Fibroblast of peridontal ligament (primary cell): ENCODE measurements at regions not wholly inside any gene's neighbourhood (a gene's known extent, or its start where the extent isn't known, plus 50 kb on each side); places are given as distances from the start of the nearest gene placed in this dataset.
"Not testable (repeated sequence)": the region's sequence is repeated elsewhere in the genome, so short reads cannot be mapped to it uniquely, and the experiment has no call there.

ENCODE experiments used
- DNase-seq: peaks from one replicate; pipeline ENCODE4 v3.0.0-alpha.2; 2010; ENCODE audit errors: extremely low read depth

DNA sequence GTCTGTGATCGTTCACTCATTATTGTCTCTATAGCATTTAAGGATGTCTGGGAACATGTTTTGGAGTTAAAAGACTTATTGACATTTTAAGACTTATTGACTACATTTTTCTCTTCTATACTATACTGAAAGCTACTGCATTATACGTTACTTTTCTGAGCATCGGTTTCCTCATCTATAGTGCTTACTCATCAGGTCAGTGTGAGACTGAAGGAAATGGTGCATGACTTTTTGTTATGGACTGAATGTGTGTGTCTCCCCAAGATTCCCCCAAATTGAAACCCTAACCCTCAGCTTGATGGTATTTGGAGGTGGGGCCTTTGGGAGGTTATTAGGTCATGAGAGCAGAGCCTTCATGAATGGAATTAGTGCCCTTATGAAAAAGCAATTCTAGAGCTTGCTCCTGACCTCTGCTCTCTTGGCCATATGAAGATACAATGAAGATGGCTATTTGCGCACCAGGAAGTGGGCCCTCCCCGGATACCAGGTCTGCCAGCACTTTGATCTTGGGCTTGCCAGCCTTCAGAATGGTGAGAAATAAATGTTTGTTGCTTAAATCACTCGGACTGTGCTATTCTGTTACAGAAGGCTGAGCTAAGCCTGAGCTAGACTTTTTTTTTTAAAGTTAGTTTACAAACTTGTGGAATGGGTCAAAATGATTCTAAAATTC is 243.7 kb upstream of the RREB1 start:
- DNase-seq = no peak

DNA sequence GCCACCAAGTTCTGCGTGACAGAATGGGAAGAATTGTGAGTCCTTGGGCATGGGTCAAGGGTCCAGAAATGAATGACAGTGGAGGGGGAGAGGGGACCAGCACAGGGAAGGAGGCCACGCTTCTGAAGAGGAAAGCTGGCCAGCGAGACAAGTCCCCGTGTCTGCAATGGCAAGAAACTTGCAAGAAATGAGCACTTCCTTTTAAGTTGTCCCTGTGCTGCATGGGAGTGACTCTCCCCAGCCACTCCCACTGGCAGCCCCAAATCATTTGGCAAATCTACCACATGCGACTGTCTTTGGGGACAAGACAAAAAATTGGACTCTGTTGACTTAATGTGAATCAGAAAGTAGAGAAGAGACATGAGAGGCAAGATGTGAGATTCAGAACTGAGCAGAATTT is 242.2 kb upstream of the RREB1 start:
- DNase-seq = no peak

DNA sequence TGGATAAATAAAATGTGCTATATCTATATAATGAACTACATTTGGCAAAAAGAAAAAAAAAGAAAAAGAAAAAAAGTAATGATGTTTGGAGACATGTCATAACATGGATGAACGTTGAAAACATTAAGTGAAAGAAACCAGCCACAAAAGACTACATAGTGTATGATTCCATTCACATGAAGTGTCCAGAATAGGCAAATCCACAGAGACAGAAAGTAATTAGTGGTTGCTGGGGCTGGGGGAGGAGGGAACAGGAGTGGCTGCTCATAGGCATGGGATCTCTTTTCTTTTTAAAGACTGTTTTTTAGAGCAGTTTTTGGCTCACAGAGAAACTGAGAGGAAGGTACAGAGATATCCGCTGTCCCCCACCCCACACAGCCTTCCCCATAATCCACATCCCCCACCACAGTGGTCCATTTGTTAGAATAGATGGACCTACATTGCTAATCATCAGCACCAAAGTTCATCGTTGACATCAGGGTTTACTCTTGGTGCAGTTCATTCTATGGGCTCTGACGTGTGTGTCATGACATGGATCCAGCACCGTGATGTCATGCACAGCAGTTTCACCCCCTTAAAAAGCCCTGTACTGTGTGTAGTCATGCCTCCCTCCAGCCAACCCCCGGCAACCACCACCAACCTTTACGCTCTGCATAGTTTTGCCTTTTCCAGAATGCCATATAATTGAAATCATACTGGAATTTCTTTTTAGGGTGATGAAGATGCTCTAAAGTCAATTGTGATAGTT is 240.9 kb upstream of the RREB1 start:
- DNase-seq = no peak

DNA sequence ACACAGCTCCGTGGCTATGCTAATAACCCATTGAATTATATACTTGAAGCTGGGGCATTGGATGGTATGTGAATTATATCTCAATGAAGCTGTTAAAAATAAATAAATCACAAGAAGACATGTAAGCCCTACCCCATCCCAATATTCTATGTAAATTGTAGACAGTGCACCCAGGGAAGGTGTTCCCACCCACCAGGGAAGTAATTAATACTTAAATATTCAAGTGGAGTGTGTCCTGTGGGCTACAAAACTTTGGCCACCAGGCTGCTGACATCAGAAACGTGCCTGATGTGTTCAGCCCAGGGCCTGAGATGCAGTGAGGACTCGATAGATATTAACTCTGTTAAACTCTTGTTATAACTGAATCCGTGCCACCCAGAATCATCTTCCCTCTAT is 240.4 kb upstream of the RREB1 start:
- no peak for DNase-seq

DNA sequence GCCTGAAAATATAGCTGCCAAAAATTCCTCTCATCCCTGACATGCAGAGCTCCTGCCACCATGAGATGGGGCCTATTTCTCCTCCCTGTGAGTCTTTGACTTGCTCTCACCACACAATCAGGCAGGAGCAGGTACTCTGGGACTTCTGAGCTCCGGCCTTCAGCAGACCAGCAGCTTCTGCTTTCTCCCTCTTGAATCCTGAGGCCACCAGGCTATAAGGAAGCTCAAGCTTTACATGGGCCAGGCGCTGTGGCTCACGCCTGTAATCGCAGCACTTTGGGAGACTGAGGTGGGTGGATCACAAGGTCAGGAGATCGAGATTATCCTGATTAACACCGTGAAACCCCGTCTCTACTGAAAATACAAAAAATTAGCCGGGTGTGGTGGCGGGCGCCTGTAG is 238.7 kb upstream of the RREB1 start:
- no peak for DNase-seq

DNA sequence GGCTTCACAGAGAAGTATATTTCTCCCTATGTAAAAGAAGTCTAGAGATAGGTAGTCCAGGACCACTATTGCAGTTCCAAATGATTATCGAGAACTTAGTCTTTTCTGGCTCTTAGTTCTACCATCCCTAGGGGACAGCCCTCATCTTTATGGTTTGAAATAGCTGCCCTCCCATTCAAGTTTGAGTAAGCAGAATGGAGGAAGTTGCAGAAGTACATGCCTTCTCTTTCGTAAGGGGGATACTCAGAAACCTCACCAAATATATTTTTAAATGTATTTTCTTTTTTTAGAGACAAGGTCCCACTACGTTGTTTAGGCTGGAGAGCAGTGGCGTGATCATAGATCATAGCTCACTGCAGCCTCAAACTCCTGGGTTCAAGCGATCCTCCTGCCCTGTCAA is 236.8 kb upstream of the RREB1 start:
- no peak for DNase-seq

DNA sequence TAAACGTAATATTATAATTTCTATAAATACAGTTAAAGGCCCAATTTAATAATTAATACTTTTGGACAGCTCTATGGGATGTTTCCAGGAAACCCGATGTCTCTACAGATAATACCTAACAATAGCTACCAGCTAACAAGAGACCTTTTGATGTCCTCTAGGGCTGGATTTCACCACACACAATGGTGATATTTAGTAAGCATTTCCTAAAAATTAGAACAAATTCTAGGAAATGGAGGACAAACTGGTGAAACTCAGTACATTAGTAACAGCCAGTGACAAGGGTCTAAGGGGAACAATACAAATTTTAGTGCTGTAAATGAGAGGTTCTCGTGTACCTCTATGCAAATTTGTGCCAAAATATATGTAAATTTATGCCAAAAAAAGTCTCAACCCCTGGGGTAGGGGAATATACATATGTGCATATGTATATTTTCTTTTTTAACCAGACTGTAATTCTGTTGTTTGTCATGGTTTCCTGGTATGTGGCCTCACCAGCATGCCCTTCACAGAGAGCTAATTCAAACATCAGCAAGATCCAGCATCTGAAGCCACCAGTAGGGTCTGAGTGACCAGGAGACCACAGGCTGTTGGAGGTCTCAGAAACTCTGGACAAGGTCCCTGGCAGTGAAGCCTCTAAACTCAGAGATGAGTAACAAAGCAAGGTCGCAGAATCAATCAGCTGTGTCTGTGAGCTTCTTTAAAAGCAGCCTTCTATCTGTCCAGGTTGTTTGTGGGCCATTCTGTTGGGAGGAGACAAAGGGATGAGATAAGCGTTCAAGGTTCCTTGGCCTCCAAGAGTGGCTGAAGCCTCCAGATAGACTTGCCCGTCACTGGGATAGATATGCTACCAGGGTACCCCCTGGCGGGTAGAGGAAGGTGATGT is 235.1 kb upstream of the RREB1 start:
- no peak for DNase-seq

DNA sequence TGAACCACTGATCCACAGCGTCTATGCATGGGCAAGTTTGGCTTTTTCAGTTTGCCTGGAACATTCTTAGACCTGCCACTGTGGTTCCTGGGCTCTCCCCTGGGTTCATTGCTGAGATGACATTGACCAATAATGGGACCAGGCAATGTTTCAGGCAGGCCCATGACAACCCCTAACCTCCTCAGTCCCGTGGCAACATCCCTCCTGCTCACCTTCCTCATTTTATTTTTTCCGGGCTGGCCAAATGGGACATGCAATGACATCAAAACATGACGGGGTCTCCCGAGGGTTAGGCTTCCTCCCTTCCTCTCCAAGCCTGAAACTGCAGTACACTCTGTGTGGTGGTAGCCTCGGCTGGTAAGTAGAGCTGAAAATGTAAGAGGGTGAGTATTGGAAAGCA is 234.0 kb upstream of the RREB1 start:
- no peak for DNase-seq

DNA sequence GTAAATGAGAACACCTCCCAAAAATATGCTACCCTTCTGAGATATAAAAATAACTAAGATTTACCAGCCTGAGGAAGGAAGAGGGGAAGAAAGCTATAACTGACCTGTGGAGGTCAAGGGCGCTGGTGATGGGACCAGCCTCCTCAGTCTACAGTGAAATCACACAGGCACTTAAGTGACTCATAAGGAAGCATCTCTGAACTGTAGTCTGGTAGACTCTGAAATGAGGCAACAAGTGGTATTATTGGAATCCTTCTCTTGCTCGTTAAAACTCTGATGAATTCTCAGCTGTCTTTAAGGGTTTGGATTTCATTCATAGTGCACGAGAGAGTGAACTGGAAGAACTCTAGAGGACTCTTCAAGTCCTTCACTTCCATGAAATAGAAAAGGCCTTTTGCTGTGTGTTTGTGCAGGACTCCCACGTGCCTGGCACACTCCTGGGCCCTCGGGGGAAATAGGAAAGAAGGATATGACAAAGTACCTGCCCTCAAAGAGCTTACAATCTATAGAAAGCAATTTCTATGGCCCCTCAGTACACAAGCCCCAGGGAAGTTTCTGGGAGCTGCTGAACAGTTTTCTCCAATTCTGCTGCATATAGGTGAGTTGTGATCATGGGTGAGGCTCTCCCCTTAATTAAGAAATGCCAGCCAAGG is 231.8 kb upstream of the RREB1 start:
- peak; percentile 18 for DNase-seq

DNA sequence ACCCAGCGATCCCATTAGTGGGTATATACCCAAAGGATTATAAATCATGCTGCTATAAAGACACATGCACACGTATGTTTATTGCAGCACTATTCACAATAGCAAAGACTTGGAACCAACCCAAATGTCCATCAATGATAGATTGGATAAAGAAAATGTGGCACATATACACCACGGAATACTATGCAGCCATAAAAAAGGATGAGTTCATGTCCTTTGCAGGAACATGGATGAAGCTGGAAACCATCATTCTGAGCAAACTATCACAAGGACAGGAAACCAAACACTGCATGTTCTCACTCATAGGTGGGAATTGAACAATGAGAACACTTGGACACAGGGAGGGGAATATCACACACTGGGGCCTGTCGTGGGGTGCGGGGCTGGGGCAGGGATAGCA is 230.0 kb upstream of the RREB1 start:
- DNase-seq = not testable (repeated sequence)

DNA sequence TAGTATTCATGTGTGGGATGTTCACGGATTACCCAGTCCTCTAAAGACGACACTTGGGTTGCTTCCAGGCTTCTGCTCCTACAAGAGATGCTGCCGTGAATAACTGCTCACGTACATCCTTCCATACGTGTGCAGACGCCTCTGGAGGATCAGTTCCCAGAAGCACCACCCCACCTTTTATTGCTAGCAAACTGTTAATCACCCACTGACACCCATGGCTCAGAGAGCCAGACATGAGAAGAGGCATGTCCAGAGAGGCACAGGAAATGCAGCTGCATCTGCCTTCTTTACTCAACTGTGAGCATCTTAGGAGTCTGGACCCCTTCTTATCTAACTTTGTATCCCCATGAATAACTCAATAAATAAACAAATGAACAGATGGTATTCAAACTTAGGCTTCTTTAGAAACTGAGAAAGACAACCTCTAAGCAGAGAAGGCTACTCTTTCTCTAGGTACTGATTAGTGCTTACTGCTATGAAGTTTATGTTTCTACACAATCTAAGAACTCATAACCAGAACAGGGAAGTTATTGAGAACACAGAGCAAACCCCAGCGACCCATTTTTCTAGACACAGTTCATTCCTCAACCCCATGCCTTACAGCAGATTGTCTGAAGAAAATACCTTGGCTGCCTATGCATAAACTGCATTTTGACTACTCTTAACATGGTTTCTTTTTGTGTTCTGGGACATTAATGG is 228.7 kb upstream of the RREB1 start:
- DNase-seq = no peak

DNA sequence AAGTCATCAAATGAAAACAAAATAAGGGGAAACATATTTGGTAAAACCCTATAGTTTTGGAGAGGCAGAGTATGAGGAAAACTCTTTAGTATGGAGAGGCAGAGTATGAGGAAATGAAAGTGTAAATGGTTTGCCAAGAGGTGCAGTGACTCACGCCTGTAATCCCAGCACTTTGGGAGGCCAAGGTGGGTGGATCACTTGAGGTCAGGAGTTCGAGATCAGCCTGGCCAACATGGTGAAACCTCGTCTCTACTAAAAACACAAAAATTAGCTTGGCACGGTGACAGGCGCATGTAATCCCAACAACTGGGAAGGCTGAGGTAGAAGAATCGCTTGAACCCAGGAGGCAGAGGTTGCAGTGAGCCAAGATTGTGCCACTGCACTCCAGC is 228.2 kb upstream of the RREB1 start:
- not testable (repeated sequence) for DNase-seq

DNA sequence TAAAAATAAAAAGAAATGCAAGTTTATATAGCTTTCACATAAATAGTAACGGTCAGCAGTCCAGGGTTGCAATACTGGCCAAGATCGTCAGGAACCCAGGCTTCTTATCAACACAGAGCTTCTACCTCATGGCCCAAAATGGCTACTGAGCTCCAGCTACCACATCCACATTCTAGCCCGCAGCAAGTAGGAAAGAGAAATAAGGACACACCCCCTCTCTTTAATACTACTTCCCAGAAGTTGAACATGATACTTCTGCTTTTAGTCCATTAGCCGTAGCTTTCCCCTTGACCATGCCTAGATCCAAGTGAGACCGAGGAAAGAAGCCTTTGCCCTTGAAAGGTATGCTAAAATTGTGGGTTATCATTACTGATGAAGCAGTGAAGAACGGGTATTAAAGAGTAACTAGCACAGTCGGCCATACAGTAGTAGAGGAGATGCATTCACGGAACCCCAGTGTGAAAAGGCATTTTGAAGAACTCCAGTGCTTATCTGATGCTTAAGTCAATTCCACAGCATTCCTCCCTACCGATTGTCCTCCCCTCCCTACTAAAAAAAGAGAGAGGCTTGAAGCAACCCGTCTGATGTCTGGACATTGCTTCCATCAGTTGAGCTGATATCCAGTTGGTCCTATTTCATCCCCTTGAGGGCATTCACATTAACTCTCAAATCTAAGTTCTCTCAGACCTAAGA is 226.9 kb upstream of the RREB1 start:
- no peak for DNase-seq

DNA sequence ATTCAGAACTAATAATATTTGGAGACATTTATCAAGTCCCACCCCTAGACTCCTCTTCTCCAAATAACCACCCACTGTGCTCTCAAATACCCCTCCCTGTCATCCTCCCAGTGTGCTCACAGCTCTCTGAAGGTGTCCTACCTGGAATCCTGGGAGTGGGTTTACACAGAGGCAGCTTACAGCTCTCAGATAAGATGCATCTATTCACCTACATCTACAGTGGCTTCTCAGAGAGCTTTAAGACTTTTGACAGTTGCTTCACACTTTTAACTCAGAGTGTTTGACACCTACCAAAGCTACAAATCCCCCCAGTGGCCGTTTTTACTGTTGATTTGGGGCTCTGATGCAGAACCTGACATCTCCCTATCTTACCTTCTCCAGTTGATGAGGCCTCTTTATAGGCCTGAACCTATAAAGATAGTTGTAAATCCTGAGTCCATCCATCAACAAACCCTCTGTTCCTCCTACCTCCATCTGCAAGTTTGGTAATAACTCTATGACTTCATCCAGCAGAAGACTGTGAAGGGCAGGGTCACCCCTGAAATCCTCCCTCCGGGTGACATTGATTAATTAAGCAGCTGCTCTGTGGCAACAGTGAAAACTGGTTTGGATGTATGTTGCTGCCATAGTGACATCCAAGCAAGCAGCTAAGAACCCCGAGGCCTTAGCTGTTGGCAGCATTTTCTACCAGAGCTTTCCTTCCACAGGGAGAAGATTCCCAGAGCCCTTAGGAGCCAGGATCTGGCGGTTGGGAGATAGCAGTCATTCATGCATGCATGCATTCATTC is 226.1 kb upstream of the RREB1 start:
- DNase-seq = no peak

DNA sequence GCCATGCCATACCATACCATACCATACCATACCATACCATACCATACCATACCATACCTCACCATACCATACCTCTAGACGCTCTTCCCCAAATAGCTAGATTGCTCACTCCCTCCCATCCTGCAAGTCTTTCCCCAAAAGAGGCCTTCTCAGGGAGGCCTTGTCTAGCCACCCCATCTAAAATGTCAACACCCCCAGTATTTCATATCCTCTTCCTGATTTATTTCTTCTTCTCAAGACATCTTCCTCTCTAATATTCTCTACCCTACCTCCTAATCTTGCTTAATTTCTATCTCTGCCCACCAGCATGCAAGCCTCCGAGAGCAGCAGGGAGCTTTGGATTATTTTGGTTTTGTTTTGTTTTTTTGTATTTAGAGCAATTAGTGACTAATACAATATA is 225.2 kb upstream of the RREB1 start:
- no peak for DNase-seq

DNA sequence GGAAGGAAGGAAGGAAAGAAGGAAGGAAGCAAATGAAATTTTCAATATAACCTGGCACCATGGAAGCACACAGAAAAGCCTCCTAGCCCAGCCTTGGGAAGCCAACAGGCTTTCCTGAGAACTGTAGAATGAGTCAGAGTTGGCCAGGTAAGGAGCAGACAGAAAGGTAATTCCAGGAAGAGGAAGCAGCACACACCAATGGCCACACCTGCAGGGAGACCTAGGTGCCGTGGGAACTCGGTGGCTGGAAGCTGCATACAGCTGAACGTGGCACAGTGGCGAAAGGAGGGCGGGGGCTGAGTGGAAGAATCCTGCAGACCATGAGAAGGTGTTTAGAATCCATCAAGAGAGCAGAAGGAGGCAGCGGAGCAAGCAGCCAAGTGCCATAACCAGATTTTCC is 224.8 kb upstream of the RREB1 start:
- no peak for DNase-seq

DNA sequence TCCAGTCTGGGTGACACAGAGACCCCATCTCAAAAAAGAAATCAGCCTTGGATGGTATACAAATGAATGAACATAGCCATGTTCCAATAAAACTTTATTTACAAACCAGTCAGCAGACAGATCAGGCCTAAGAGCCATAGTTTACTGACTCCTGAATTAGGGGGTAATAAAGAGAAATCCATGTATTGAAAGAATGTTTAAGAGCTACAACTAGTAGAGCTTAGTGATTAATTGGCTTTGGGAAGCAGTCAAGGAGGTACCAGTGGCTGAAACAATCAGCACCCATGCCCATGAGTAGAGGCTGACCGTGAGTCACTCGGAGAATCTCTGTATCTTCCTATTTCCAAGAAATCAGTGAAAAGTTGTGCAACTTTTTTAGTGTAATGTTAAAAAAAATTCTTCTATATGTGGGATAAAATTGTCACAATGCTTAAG is 223.6 kb upstream of the RREB1 start:
- no peak for DNase-seq

DNA sequence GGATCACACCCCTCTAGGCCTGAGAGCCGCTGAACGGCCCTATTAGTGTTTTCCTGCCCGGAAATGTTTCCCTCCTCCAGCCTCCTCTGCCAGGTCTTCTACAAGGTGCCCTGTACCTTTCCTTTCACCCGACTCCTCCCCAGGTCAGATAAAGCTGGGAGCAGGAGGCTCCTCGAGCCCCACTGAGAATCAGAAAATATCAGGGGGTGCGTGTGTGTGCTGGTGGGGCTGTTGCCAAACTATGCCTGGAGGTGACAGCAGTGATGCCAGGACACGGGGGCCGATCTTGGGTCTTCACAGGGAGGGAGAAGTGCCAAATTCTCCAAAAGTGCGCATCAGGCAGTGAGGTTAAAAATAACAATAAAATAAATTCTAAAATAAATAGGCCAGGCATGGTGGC is 222.8 kb upstream of the RREB1 start:
- DNase-seq = no peak

DNA sequence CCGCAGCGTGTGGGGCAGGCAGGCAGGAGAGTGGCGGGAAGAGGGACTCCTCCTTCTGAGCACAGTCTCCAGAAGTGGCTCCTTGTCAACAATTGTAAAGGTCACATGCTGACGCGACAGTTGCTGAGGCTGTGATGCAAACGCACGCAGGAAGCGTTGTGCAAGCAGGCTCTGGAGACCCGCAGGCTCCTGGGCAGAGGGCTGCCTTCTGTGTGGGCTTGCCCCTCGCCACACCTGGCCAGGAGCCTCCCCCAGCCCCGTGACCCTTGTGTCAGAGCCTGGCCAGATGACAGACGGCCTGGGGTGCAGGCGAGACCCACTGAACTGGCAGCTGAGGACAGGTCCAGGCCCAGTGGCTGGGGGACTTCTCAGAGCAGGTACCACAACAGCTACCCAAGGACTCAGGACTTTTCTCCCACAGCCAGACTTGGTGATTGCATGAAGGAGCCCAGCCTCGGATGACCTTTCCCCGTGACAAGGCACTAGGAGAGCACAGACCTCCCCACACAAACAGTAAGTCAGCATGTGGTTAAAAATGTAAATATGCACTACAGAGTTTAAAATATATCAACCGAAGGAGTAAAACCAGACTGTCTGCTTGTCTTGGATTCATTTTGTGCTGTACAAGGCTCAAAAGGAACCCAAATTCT is 222.1 kb upstream of the RREB1 start:
- no peak for DNase-seq
